RKO (cell line): ENCODE measurements at regions not wholly inside any gene's neighbourhood (a gene's known extent, or its start where the extent isn't known, plus 50 kb on each side); places are given as distances from the start of the nearest gene placed in this dataset.
"Not testable (repeated sequence)": the region's sequence is repeated elsewhere in the genome, so short reads cannot be mapped to it uniquely, and the experiment has no call there.

Experiments
- DNase-seq: peaks from one replicate; pipeline ENCODE4 v3.0.0-alpha.2; 2016; ENCODE audit warnings: low spot score

DNA sequence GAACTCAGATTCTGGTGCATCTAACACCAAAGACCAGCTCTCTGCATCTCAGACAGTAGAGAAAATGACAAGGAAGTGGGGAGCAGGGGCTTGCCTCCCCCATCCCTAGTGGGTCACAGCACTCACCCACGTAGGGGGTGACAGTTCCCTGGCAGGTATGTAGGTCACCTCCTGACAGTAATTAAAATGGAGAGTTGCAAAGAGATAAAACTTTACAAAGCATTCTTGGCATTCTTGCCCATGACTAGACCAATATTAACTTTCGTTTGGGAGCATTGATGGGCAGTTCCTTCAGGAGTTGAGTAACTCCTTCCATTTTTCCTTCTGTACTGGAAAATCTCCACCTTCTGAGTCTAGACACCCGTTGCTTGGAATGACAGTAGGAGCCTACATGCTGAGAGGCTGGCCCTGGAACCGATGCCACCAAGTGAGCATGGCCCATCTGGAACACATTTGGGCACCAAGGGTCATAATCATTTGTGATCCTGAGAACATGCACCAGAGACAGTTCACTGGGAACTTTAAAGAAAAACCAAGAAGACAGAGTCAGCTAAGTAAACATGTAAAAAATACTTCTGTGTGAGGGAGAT, 81.5 kb upstream of the MSX2 start:
- DNase-seq = no peak

DNA sequence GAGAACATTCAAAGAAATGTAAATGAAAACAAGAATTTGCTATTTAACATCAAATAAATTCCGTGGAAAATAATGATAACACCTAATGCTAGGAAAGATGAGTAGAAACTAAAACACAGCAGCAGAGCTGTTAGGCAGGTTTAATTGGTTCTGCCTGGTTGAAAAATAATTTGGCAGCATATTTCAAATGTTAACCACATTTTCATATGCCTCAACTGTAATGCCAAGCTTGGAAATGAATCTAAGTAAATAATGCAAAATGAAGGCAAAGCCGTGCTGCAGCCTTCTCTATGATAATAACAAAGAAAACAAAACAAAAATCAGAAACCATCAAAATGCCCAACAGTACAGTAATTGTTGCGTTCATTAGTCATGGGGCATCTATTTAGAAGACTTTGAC, 79.9 kb upstream of the MSX2 start:
- no peak for DNase-seq

DNA sequence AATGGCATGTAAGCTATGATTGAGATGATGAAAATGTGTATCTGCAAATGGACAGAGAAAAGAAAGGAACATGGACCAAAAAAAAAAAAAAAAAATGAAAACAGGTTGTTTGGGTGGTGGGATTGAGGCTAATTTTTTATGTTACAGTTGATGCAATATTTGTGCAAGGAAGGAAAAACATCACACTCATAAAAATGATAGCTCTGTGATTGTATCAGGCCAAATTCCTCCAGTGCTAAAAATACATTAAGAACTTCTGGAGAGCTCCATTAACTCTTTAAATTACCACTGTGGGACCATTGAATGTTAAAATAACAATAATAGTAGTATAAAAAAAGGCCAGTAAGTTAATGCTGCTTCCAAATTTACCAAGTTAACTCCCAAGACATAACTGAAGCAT, 79.5 kb upstream of the MSX2 start:
- DNase-seq = no peak

DNA sequence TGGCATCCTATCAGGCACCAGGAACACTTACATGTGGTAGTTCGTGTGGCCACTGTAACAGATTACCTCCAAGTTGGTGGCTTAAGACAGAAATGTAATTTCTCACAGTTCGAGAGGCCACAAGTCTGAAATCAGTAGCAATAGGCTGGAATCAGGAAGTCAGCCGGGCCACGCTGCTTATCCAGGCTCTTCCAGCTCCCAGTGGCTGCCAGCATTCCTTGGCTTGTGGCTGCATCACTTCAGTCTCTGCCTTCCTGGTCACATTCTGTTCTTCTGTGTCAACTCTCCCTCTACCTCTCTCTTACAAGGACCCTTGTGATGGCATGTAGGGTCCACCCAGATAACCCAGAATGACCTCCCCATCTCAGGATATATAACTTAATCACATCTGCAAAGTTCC, 78.7 kb upstream of the MSX2 start:
- DNase-seq = no peak

DNA sequence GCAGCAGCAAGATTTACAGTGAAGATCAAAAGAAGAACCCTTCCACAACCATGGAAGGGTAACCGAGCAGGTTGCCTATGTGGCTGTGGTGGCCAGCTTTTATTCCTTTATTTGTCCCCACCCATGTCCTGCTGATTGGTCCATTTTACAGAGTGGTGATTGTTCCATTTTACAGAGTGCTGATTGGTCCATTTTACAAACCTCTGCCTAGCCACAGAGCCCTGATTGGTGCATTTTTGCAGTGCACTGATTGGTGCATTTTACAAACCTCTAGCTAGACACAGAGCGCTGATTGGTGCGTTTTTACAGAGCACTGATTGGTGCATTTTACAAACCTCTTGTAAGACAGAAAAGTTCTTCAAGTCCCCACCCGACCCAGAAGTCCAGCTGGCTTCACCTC, 75.8 kb upstream of the MSX2 start:
- DNase-seq = not testable (repeated sequence)

DNA sequence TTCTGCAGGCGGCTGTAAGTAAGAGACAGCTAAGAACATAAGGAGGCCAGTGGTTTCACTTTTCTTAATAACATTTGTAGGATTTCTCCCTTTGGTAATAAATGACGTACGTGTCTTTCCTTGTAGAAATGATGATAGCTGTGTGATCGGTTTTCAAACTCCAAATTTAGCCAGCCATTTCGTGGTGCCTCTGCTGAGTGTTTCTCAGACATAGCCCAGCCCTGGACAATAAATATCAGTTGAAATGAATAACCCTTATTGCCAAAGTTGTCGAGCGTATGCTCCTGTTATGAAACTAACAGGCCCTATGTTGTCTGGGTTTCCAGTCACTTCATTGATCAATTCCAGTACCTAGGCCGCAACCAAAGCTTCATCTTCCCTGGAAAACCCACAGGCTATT, 75.0 kb upstream of the MSX2 start:
- no peak for DNase-seq

DNA sequence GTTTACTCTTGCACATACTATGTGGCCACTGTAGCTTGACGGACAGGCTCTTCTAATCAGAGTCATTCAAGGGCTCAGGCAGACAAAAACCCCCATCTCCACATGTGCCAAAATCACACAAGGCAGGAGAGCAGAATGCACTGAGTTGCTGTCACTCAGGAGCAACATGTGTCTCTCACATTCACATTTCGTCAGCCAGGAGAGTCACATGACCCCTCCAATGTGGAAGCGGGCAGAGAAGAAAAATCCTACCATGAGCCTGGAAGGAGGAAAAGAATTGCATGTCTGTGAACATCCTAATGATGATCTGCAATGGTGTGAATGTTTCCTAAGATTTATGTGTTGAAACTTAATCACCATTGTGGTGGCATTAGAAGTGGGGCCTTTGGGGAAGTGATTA, 69.9 kb upstream of the MSX2 start:
- DNase-seq = no peak

DNA sequence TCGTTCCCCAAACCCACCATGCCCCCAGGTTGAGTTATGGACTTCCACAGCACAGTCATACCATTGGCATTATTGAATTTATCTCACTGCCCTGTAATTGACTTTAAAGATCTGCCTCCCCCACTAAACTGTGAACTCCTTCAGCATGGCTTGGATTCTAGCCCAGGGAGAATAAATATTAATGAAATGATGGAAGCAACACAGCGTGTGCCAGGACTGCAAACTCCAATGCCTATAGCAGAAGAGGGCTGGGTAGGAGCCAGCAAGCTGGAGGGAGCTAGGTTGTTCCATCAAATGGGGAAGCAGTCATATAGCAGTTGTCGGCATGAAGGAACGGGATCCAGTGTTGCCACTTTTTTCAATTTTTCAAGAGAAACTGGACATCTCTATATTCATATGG, 69.0 kb upstream of the MSX2 start:
- DNase-seq = no peak

DNA sequence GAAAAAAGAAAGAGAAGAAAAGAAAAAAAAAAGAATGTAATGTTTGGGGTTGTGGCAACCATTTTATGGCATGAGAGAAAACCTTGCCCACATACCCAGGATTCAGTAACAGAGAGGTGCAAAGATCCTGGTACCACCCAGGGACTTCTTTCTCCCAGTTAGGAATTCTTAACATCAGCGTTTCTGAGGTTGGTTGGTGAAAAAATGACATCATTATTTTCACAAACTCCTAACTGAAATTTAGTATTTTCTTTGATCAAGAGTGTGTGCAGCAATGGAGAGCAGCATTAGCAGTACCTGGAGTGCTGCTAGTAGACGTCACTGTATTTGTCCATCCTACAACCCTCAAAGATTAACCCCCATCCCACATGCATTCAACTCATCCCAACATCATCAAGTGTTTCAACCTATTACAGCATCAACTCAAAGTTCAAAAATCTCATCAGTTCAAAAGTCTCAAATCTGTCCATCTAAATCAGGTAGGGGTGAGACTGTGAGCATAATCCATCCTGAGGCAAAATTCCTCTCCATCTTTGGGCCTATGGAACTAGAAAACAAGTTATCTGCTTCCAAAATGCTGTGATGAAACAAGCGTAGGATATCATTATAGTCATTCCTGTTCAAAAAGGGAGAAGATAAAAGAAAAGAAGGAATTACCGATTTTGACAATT, 60.1 kb upstream of the MSX2 start:
- no peak for DNase-seq

DNA sequence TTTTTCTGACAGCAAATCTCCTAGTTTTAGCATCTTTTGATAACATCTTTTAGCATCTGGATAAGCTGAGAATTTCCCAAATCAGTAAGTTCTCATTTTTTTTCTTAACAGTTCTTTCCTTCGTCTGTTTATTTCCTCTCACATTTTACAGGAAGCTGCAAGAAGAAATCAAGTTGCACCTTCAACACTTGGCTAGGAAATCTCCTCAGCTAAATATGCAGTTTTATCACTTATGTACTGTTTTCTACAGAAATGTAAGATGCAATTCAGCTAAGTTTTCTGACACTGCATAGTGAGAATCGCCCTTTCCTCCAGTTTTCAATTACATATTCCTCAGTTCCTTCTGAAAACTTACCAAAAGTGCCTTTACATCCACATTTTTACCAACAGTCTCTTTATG, 59.0 kb upstream of the MSX2 start:
- no peak for DNase-seq

DNA sequence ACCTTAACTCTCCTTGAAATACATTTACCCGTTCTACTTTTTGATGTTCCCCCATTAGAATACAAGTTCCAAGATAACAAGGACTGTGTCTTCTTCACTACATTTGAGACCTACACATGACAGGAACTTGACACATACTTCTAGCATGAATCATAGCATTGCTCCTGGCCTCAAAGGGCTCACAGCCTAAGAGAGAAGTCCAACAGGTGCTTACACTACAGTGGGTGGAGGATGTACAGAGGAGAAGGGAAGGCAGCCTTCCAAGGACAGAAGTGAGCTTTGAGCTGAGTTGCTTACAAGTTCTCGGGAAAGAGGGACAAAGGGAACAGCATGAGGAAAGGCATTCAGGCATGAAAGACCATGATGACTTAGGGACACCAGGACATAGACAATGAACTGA, 56.9 kb upstream of the MSX2 start:
- no peak for DNase-seq

DNA sequence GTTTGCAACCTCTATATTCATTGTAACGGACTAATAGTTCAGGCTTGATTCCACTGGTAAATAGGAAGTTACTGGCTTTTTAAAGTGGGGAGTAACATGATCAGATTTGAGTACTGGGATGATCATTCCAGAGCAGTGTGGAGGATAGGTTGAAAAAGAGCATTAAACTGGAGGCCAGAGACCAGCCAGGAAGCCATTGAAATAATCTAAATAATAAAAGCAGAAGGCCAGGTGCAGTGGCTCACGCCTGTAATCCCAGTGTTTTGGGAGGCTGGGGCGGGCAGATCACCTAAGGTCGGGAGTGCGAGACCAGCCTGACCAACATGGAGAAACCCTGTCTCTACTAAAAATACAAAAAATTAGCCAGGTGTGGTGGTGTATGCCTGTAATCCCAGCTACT, 56.0 kb upstream of the MSX2 start:
- no peak for DNase-seq
